HG02938 (cell line): ENCODE measurements at regions not wholly inside any gene's neighbourhood (a gene's known extent, or its start where the extent isn't known, plus 50 kb on each side); places are given as distances from the start of the nearest gene placed in this dataset.

Experiments
- ATAC-seq: cut with Tn5 transposase; IDR thresholded peaks from one replicate; pipeline ENCODE4 v1.9.1; 2021; ENCODE audit warnings: mild to moderate bottlenecking, moderate library complexity; ENCODE audit not compliant: unreplicated experiment

- no peak for ATAC-seq
Measured at GRCh38 chr12:89803412-89803811, 94.8 kb upstream of the ATP2B1 start.

DNA sequence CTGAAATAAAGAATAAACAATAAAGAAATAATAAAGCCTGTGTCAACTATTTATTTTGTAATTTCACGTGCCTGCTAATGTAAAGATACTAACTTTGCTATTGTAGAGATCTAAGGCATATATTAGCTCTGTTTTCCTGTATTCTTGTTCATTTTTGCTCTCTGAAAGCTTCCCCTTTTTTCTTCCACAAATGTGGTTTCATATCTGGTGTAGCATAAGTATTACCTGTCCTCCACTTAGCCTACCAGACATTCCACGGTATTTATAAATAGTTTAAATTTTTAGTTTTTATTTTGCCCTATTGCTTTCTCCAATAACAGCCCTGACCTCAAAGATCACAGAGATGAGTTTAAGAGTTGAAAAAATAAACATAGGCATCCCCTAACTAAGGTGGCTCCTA, 92.6 kb upstream of the ATP2B1 start:
- no peak for ATAC-seq

GRCh38 chr12:89800435-89800834, 91.8 kb upstream of the ATP2B1 start:
- ATAC-seq: no peak

DNA sequence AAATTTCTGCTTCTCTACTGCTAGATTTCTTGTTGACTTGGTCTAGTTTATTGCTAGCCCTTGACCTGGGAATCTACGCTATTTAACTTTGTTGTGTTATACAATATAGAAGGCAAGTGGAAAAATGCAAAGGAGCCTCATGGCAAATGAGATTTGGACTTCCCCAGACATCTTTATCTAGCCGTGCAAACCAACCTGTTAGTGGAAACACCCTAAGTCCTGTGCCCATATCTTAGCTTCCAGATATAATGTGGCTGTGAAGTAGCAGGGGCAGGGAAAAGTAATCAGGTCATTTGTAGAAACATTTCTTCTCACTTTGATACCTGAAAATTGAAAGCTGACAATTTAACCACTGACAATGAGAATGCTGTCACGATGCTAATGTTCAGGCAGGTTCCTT, 90.7 kb upstream of the ATP2B1 start:
- ATAC-seq: no peak

GRCh38 chr12:89797436-89797835, 88.8 kb upstream of the ATP2B1 start:
- ATAC-seq: no peak

DNA sequence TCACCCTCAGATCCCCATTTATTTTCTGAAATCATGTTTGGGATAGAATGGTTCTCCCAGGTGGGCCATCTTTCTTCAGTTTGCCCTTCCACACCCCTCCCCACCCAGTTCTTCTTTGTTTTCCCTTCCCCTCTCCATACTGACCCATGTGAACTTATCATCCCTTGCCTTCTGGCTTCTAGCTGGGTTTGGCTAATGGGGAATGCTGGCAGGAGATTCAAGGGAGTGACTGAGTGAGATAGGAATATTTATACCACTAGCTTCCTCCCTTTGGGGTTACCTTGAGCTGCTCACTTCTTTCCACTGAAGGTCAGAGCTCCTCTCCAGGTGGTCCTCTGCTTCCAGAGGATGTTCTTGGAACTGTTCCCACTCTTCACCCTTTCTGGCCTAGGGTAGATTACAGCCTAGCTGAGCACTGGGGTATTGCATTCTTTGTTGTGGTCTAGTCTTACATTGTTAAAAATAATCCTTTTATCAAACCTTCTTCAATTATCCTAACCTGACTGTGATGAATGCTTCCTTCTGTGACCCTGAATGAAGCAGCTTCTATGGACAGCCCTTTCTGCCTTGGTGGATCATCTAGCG, 88.3 kb upstream of the ATP2B1 start:
- no peak for ATAC-seq

DNA sequence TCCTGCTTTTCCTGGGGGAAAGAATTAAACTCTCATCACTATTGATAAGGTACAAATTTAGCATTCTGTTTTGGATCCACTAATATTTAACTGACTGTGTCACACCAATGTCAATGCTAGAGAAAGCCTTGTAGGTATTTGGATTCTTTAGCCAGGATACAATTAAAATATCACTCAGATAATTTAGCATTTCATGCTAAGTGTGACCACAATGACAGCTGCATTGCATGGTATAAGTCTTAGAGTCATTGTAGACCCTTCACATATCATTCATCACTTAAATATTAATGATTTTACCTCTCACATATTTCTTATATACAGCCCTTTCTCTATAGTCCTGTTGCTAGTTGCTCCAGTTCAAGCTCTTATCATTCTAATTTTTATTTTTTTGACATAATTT, 85.3 kb upstream of the ATP2B1 start:
- ATAC-seq: no peak

DNA sequence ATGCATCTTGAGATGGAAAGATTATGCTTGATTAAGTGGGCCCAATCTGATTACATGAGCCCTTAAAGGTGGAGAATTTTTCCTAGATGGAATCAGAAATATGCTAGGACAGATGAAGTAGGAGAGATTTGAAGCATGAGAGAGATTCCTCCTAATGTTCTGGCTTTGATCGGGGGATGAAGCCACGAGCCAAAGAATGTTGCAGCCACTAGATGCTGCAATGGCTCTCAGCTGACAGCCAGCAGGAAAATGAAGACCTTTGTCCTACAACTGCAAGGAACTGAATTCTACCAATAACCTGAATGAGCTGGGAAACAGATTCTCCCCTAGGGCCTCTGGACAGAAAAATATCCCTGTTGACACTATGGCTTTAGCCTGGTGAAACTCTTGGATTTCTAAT, 82.6 kb upstream of the ATP2B1 start:
- ATAC-seq: no peak

DNA sequence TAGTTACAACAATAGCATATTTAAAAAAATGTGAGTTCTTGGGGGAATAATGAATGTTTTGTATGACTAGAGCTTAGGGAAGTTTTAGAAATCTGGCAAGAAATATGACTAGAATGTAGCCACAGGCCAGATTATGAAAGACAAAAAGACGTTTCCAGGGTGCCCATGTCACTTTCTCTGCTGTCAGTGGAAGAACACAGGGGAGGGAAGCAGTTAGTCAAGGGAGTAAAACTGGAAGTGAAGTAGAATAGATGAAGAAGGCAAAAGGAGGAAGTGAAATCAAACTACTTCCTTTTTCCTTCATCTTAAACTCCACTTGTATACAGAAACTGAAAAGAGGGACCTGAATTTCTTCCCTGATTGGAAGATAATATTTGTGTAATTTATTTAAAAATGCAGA, 81.2 kb upstream of the ATP2B1 start:
- ATAC-seq: peak; percentile 79

DNA sequence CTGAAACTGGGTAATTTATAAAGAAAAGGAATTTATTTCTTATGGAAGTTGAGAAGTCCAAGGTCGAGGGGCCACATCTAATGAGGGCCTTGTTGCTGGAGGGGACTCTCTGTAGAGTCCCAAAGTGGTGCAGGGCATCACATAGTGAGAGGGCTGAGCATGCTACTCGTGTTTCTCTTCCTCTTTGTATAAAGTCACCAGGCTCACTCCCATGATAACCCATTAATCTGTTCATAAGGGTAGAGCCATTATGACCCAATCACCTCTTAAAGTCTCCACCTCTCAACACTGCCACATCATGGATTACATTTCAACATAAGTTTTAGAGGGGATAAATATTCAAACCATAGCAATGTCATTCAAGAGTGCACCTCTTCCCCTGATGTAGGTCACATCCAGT, 79.1 kb upstream of the ATP2B1 start:
- ATAC-seq: no peak

DNA sequence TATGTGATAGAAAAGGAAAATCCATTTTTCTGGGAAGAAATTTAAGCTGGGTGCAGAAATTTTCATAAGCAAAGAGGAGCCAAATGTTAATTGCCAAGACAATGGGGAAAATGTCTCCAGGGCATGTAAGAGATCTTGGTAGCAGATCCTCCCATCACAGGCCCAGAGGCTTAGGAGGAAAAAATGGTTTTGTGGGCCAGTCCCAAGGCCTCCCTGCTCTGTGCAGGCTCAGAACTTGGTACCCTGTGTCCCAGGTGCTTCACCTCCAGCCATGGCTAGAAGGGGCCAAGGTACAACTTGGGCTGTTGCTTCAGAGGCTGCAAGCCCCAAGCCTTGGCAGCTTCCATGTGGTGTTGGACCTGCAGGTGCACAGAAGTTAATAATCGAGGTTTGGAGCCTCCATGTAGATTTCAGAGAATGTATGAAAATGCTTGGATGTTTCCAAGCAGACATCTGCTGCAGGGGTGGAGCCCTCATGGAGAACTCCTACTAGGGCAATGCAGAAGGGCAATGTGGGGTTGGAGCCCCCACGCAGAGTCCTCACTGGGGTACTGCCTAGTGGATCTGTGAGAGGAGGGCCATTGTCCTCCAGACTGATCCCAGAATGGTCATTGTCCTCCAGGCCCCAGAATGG, 77.7 kb upstream of the ATP2B1 start:
- no peak for ATAC-seq

DNA sequence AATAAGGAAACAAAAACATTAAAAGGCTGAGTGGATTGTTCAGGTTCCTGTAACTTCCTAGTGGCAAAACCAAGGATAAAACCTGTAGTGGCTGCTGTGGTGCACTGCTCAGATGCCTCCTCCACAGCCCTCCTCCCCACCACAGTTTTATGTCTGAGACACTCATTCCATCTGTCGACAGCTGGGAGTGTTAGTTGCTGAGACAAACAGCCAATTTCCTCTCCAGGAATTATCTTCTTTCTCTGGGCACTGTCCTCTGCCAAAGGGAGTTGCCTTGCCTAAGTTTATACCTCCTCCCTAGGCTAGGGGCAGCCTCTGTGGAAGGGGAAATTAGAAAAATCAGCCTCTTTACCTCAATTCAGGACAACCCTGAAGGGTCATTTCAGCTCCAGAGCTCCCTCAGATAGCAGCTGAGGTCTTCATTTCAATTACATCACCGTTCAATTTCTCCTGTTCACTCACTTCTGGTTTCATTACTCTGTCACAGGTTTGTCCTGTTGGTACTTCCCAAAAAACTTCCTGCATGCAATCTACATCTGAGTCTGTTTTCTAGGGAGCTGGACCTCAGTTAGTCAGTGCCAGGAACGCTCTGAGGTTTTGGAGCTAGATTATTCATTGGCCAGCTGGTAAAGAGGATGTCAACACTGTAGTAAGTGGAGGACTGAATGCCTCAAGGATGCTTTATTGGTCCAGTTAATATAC, 74.9 kb upstream of the ATP2B1 start:
- ATAC-seq: no peak

GRCh38 chr12:89782807-89783206, 74.2 kb upstream of the ATP2B1 start:
- ATAC-seq: no peak

- no peak for ATAC-seq
Measured at GRCh38 chr12:89781946-89782550, 73.4 kb upstream of the ATP2B1 start.

DNA sequence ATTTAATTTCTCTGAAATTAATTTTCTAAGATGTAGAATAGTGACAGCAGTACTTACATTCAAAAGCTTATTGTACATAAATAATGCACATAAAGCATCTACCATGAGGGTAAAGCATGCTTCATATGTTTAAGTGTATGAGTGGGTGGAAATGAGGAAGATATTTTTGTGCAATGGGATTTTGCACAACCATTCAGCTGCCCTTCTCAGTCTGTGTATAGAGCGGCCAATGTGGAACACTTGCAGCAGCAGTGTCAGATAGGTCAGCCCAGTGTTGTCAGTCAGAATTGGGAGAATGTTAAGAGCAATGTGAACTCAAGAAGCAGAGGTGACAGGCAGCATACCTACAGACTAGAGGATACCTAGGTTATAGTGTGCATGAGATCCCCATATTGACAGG, 72.5 kb upstream of the ATP2B1 start:
- ATAC-seq: no peak

DNA sequence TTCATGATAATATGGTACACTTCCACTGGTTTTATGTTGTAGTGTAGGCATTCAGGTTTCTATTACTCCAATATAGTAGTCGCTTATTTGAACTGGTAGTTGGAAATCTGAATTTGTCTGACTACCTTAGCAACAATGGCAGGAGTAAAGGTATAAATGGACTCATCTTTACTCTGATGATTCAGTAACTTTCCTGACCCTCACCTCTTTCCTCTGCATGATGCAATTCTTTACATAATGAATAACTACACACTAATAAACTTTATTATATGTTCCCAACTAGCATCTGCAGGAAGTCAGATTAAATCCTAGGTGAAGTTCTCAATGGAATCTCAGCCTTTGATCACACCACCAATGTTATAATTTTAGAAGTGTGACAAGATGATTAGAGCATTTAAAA, 70.5 kb upstream of the ATP2B1 start:
- ATAC-seq: no peak

DNA sequence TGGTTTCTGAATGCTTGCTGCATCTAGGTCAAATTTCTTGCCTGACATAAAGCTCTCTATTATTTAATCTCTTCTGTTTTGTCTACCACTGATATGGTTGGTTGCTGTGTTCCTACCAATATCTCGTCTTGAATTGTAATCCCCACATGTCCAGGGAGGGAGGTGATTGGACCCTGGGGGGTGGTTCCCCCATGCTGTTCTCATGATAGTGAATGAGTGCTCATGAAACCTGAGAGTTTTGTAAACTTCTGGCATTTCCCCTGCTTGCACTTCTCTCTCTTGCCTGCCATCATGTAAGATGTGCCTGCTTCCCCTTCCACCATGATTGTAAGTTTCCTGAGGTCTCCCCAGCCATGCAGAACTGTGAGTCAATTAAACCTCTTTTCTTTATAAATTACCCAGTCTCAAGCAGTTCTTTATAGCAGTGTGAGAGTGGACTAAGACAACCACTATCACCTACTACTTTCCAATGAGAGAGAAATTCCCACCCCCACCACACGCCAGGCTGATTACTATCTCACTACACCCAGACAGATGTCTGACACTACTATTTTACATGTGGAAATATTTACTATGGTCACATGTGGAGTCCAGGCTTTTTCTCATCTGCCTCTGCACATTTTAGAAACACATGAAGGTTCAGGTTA, 69.2 kb upstream of the ATP2B1 start:
- no peak for ATAC-seq

DNA sequence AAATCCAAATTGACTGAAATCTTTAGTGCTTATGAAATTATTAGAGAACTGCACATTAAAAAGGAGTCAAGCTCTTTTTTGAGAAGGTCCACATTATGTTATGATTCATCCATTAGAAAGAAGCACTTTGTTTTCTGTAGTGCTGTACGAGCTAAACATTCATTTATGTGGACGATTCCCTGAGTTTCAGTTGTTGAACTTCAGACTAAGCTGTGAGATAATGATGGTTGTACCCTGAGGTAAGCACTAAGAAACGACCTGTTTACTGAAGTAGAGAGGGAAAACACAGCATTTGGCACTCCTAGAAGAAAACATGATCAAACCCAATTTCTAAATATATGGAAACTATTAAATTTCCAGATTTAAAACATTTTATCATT, 67.3 kb upstream of the ATP2B1 start:
- ATAC-seq: no peak

- ATAC-seq: no peak
Measured at GRCh38 chr12:89775063-89775985, 66.7 kb upstream of the ATP2B1 start.

DNA sequence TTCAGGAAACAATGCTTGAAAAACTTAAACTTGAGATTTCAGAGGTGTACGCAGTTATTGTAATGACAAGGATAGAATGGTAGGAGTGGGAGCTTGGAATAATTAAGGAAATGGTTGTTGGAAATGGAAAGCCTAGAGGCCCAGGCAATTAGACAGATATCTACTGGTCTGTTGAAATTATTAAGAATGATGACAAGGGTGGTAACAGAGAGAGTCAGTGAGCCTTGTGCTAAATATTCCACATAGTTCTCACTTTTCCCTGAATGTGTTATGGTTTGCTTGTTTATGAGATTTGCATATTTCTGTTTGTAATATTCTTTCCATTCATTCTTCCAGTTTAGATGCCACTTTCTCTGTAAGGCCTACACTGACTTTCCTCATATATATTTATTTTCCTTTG, 66.0 kb upstream of the ATP2B1 start:
- no peak for ATAC-seq

DNA sequence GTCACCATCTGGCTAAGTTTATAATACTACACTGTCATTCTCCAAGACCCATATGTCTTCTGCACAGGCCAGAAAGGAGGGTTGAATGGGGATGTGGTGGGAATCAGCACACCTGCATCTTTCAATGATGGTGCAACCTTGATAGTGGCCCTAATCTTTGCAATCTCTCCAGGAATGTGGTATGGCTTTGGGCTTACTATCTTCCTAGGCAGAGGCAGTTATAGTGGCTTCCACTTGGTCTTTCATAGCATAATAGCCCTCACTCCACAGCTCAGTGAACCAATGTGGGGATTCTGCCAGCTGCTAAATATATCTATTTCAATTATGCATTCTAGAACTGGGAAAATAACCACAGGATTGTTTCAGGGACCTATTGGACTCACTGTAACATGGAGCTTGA, 61.8 kb upstream of the ATP2B1 start:
- ATAC-seq: no peak
